ENCODE measurements at regions not wholly inside any gene's neighbourhood (a gene's known extent, or its start where the extent isn't known, plus 50 kb on each side); places are given as distances from the start of the nearest gene placed in this dataset.

GRCh38 chr2:239729681-239730566, 295.2 kb downstream of the NDUFA10 start (continued):
- TF ChIP-seq, protein P1, sequence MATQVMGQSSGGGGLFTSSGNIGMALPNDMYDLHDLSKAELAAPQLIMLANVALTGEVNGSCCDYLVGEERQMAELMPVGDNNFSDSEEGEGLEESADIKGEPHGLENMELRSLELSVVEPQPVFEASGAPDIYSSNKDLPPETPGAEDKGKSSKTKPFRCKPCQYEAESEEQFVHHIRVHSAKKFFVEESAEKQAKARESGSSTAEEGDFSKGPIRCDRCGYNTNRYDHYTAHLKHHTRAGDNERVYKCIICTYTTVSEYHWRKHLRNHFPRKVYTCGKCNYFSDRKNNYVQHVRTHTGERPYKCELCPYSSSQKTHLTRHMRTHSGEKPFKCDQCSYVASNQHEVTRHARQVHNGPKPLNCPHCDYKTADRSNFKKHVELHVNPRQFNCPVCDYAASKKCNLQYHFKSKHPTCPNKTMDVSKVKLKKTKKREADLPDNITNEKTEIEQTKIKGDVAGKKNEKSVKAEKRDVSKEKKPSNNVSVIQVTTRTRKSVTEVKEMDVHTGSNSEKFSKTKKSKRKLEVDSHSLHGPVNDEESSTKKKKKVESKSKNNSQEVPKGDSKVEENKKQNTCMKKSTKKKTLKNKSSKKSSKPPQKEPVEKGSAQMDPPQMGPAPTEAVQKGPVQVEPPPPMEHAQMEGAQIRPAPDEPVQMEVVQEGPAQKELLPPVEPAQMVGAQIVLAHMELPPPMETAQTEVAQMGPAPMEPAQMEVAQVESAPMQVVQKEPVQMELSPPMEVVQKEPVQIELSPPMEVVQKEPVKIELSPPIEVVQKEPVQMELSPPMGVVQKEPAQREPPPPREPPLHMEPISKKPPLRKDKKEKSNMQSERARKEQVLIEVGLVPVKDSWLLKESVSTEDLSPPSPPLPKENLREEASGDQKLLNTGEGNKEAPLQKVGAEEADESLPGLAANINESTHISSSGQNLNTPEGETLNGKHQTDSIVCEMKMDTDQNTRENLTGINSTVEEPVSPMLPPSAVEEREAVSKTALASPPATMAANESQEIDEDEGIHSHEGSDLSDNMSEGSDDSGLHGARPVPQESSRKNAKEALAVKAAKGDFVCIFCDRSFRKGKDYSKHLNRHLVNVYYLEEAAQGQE (IDR thresholded peaks at IDR 0.05; ENCODE audit: low read depth, low read length), result no peak
- TF ChIP-seq BCL11A (IDR thresholded peaks at IDR 0.05; ENCODE audit: low read depth, low read length), result no peak

DNA sequence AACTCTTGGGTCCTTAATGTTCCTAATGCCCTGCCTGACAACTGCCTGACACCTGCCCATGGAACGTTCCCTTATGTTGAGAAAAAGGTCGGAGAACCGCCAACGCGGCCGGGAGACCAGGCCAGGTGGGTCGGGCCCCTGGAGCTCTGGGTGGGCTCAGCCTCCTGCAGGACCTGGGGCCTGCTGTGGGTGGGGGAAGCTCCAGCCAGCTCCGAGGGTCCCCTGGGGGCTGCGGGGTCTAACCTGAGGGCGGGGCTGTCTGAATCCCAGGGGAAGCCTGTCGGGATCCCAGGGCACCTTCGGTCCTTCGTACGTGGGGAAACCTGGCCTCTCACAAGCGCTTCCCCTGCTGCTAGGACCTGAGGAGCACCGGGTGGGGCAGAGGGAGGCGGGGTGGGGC, 296.0 kb downstream of the NDUFA10 start:
- Histone ChIP-seq H2AFZ (ENCODE audit: control insufficient read depth, low read depth, low read length) (no peak overlapping the region), H3K27me3 (replicated peaks in 1 of 2; ENCODE audit: control insufficient read depth in 2 of 2, insufficient read depth in 2 of 2, low read length in 1 of 2) (no peaks in the 10 kb centered on the region), H3K9me3 (replicated peaks; ENCODE audit: control insufficient read depth, insufficient read depth, low read length) (no peaks in the 10 kb centered on the region; the same call in 2 of the 3 replicates), H3K4me2 (ENCODE audit: control insufficient read depth, insufficient read depth) (no peak overlapping the region), H3K4me3 (no peak overlapping the region), H3K4me1 (ENCODE audit: control insufficient read depth, insufficient read depth, low read length) (no peaks in the 10 kb centered on the region), H3K27ac (ENCODE audit: control insufficient read depth, insufficient read depth) (no peak overlapping the region), H3K9ac (ENCODE audit: control insufficient read depth, insufficient read depth, low read length) (no peak overlapping the region), H4K20me1 (ENCODE audit: control insufficient read depth, insufficient read depth) (no peaks in the 10 kb centered on the region), H3K36me3 (ENCODE audit: control insufficient read depth in 2 of 2, insufficient read depth in 2 of 2, low read length in 1 of 2) (no peaks in the 10 kb centered on the region), H3K79me2 (ENCODE audit: control insufficient read depth, insufficient read depth, low read length) (no peaks in the 10 kb centered on the region)
- FAIRE-seq, result no peak
- ChIA-PET SMC1A (ENCODE audit: uncharacterized antibody, unreplicated experiment) (no interaction called here), POLR2A (no interaction called here), RAD21 (ENCODE audit: unreplicated experiment) (no interaction called here), CTCF (no interaction called here)
- WGBS (ENCODE audit: insufficient coverage, insufficient replicate concordance, low lambda C conversion rate, missing lambda C conversion rate), result 33% methylated on average over 15 of the region's 17 CpGs
- BruUV-seq (replicated peaks), result no TSS peak
- no peak for ATAC-seq
- intact Hi-C loops (cut with micrococcal nuclease; ENCODE audit: unreplicated experiment), result no loop called here
- in situ Hi-C loops (cut with MboI), result no loop called here
- no peak for DNase-seq (ENCODE audit: low read depth, low spot score)
- TF ChIP-seq HDAC6 (IDR thresholded peaks at IDR 0.05; ENCODE audit: unreplicated experiment), result no peak
- TF ChIP-seq JUND (IDR thresholded peaks at IDR 0.05; ENCODE audit: low read depth, low read length), result no peak
- no peak for TF ChIP-seq GABPA (IDR thresholded peaks at IDR 0.05; ENCODE audit: low read depth)
- TF ChIP-seq, protein P2, sequence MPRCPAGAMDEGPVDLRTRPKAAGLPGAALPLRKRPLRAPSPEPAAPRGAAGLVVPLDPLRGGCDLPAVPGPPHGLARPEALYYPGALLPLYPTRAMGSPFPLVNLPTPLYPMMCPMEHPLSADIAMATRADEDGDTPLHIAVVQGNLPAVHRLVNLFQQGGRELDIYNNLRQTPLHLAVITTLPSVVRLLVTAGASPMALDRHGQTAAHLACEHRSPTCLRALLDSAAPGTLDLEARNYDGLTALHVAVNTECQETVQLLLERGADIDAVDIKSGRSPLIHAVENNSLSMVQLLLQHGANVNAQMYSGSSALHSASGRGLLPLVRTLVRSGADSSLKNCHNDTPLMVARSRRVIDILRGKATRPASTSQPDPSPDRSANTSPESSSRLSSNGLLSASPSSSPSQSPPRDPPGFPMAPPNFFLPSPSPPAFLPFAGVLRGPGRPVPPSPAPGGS (IDR thresholded peaks at IDR 0.05; ENCODE audit: borderline replicate concordance, insufficient read depth, low read depth, low read length, poor library complexity, severe bottlenecking), result no peak
- no peak for TF ChIP-seq PAX8 (IDR thresholded peaks at IDR 0.05)

All from GM12878 (cell line).